Coronary artery (tissue), 2 donors: ENCODE measurements at regions not wholly inside any gene's neighbourhood (a gene's known extent, or its start where the extent isn't known, plus 50 kb on each side); places are given as distances from the start of the nearest gene placed in this dataset.

Experiments
- DNase-seq: peaks from one replicate; pipeline ENCODE4 v3.0.0-alpha.2; 2017; ENCODE audit warnings: low spot score
- H3K27ac ChIP-seq, 2 donors: fragments of 200-600 bp; sonication (generic); one replicate each; pipeline ENCODE4 v1.5.1; 2016 to 2019
- H3K4me3 ChIP-seq: fragments of 200-600 bp; sonication (generic); 2 replicates; pipeline ENCODE4 v1.5.1; 2016; ENCODE audit warnings: mild to moderate bottlenecking, moderate library complexity
- TF ChIP-seq, protein P1 (sequence below): fragments of 200-600 bp; sonication (generic); IDR thresholded peaks from one replicate; pipeline ENCODE4 v1.5.1; 2019; ENCODE audit warnings: antibody characterized with exemption

- Histone ChIP-seq H3K27ac (no peak overlapping the region), H3K4me3 (no peak overlapping the region)
- no peak for DNase-seq
- TF ChIP-seq, protein P1, sequence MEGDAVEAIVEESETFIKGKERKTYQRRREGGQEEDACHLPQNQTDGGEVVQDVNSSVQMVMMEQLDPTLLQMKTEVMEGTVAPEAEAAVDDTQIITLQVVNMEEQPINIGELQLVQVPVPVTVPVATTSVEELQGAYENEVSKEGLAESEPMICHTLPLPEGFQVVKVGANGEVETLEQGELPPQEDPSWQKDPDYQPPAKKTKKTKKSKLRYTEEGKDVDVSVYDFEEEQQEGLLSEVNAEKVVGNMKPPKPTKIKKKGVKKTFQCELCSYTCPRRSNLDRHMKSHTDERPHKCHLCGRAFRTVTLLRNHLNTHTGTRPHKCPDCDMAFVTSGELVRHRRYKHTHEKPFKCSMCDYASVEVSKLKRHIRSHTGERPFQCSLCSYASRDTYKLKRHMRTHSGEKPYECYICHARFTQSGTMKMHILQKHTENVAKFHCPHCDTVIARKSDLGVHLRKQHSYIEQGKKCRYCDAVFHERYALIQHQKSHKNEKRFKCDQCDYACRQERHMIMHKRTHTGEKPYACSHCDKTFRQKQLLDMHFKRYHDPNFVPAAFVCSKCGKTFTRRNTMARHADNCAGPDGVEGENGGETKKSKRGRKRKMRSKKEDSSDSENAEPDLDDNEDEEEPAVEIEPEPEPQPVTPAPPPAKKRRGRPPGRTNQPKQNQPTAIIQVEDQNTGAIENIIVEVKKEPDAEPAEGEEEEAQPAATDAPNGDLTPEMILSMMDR, result no peak
Observed at GRCh38 chr7:118298771-118299170, 74.3 kb downstream of the ANKRD7 start.

DNA sequence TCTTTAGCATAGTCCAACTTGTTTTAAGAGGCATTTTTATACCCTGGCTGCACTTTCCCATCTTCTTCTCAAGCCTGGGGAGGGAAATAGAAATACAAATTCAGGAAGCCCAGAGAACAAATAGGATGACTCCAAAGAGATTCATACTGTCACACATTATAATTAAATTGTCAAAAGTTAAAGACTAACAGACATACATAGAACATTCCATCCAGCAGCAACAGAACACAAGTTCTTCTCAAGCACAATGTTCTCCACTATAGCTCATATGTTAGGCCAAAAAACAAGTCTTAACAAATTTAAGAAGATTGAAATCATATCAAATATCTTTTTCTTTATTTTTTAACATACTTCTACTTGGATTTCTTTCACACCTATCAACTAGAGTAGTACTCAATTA is 75.7 kb downstream of the ANKRD7 start:
- TF ChIP-seq, protein P1, result no peak

GRCh38 chr7:118304100-118304499 is 79.6 kb downstream of the ANKRD7 start:
- DNase-seq, result no peak
- no peak overlapping the region for H3K27ac ChIP-seq
- H3K4me3 ChIP-seq, result no peak overlapping the region
- TF ChIP-seq, protein P1, result no peak

More for the DNA sequence above, 75.7 kb downstream of the ANKRD7 start:
- DNase-seq, result no peak
- no peak overlapping the region for H3K4me3 ChIP-seq
- H3K27ac ChIP-seq, result no peak overlapping the region

GRCh38 chr7:118305671-118306070 is 81.2 kb downstream of the ANKRD7 start:
- TF ChIP-seq, protein P1, result no peak
- no peak for DNase-seq

DNA sequence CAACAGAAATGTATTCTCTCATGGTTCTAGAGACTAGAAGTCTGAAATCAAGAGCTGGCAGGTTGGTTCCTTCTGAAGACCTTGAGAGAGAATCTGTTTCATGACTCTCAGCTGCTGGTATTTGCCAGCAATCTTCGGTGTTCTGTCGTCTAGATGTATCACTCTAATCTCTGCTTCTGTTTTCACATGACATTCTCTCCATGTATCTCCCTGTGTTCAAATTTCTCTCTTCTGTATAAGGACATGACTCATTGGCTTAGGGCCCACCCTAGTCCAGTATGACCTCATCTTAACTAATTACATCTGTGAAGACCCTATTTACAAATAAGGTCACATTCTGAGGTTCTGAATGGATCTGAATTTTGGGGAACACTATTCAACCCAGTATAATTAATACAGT is 82.3 kb downstream of the ANKRD7 start:
- TF ChIP-seq, protein P1, result no peak
- DNase-seq, result no peak
- Histone ChIP-seq H3K27ac (no peak overlapping the region), H3K4me3 (no peak overlapping the region)

More at GRCh38 chr7:118305671-118306070, 81.2 kb downstream of the ANKRD7 start:
- H3K27ac ChIP-seq, result no peak overlapping the region
- H3K4me3 ChIP-seq, result no peak overlapping the region

GRCh38 chr7:118311121-118311836 is 86.8 kb downstream of the ANKRD7 start:
- H3K4me3 ChIP-seq, result no peak overlapping the region
- H3K27ac ChIP-seq, result no peak overlapping the region
- TF ChIP-seq, protein P1, result no peak
- no peak for DNase-seq

- Histone ChIP-seq H3K27ac (no peak overlapping the region), H3K4me3 (no peak overlapping the region)
- TF ChIP-seq, protein P1, result no peak
- DNase-seq, result no peak
Observed at GRCh38 chr7:118312051-118312450, 87.5 kb downstream of the ANKRD7 start.
